ENCODE measurements at regions not wholly inside any gene's neighbourhood (a gene's known extent, or its start where the extent isn't known, plus 50 kb on each side); places are given as distances from the start of the nearest gene placed in this dataset.
"Not testable (repeated sequence)": the region's sequence is repeated elsewhere in the genome, so short reads cannot be mapped to it uniquely, and the experiment has no call there.

DNA sequence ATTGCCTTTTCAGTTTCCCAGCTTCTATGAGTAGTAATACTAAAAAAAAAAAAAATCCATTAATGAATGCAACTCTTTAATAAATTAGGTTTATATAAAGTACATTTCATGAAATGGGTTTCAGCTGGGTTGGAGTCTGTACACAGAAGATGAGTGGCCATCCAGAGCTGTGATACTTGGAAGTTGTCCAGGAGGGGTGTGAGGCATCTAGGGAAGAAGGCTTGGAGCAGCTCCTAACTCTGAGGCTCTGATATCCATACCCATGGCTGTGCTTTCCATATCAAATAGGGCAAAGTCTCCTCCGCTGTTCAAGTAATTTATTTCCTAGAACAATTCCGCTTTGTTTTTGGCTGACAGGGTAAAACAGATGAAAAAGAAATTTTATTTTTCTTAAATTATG is 423.3 kb upstream of the TENM3 start:
- no peak for DNase-seq (ENCODE audit: low spot score)

DNA sequence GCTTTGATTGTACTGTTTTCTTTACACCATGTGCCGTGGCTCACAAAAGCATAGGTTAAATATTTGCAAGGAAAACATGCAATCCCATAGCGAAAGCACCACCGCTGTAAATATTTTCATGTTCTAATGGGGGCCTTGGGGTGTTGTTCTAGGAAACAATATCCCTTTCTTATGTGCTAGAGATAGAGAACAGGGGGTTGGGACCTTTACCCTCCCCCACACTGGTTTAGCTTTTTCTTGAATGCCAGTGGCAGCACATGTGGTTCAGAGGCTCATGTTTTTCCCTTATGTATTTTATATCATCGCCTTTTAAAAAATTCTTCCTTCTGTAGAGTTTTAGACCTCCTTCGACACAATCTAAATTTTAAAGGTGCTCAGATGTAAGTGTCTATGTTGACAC is 422.6 kb upstream of the TENM3 start:
- DNase-seq (ENCODE audit: low spot score) = no peak

- no peak for DNase-seq (ENCODE audit: low spot score)
Observed at GRCh38 chr4:181821039-181822004, 421.9 kb upstream of the TENM3 start.

DNA sequence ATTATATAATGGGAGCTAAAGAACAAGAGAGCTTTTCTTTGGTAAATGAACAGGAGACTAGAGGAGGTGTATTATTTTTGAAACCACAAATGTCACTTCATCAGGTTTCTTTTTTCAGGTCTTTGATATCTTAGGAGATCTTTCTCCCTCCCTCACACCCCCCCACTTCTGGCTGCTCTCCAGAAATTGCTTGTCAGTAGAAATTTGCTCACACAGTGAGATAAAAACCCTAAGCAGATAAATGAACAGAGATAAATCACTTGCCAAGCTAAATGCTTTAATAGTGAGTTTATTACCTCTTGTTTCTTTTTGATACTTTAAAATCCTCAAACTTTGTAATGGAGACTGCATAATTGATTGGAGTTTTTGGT is 421.2 kb upstream of the TENM3 start:
- no peak for DNase-seq (ENCODE audit: low spot score)

DNA sequence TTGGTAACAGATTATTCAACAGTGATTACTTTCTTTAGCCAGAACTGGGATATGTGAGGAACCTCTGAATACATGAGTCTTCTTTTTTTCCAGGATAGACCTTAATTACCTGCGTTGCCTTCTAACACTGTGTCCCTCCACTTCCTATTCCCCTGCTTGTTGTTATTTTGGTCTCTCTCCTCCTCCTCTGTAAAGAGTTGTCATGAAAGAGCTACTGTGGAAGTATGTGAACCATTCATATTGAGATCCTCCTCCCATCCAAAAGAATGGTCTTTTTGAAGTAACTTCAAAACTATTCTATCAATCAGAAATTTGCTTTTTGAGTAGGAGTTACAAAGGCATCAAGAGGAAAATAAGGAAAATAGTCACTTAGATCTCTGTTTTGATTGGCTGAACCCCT is 420.0 kb upstream of the TENM3 start:
- DNase-seq (ENCODE audit: low spot score) = no peak

DNA sequence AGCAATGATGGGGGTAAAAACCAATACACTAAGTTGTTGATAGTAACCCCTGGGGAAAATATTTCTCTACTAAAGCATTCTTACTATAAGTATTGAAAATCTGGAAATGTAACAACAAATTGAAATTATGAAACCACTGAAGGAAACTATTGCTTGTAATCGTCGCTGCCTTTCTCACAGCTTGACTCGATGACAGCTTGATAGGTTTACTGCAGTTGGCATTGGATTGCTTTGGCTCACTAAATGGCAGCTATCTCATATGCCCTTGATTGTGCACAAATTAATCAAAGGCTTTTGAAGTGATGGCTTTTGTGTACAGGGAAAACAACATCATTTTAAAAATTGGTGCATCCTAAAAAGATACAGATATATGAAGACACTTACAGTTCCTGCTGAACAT is 419.6 kb upstream of the TENM3 start:
- no peak for DNase-seq (ENCODE audit: low spot score)

- no peak for DNase-seq (ENCODE audit: low spot score)
Observed at GRCh38 chr4:181825564-181825963, 417.6 kb upstream of the TENM3 start.

DNA sequence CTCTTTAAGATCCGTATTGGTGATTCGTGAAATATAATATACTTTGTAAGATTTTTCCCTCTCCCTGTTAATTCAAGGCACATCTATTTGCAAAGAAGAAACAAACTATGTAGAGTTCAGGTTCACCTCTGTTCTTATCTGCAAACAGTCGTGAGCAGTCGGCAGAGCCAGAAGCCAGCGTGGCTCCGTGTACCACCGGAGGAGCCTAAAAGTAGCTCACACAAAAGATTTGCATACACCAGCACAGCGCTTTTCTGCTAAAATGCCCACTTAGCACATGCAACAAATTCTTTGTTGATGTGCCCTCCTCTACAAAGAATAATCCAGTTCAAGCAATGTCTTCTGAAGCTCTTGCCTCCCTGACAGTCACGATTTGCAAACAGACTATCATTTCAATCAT is 416.0 kb upstream of the TENM3 start:
- no peak for DNase-seq (ENCODE audit: low spot score)

DNA sequence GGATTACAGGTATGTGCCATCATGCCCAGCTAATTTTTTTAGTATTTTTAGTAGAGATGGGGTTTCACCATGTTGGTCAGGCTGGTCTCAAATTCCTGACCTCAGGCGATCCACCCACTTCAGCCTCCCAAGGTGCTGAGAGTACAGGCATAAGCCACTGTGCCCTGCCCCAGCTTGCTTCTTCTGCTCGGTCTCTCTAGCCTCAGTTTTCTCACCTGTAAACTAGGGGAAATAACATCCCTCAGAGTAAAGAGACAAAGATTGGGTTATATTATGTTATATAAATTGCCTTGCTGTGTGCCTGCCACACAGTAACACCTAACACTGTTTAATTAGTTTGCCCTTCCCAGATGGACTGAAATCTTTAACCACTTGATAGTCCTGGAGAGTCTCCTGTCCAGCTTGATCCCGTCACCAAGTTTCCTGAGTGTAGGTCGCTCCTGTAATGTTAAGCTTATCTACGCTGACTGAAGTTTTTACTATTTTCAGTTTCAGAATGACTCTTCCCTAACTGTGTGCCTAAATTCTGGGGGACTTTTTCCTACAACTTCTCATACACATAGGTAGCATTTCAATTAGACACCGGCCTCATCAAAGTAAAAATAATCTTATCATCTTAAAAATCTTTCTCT is 412.7 kb upstream of the TENM3 start:
- no peak for DNase-seq (ENCODE audit: low spot score)

GRCh38 chr4:181834071-181834470 is 409.1 kb upstream of the TENM3 start:
- DNase-seq (ENCODE audit: low spot score) = no peak

GRCh38 chr4:181835348-181835747 is 407.9 kb upstream of the TENM3 start:
- DNase-seq (ENCODE audit: low spot score) = no peak

DNA sequence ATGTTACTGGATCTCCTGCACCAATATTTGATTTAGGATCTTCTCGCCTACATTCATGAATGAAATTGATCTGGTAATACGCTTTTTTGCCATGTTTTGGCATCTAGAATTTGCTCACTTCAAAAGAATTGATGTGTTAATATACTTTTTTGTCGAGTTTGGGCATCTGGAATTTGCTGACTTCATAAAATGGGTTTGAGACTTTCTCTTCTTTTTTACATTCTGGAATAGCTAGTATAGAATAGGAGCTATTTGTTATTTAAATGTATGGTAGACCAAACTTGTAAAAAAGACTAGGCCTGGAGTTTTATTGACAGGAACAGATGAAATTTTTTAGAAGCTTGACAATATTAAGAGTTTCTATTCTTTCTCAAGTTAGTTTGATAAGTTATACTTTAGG is 404.9 kb upstream of the TENM3 start:
- DNase-seq (ENCODE audit: low spot score) = no peak

- DNase-seq (ENCODE audit: low spot score) = not testable (repeated sequence)
Observed at GRCh38 chr4:181843797-181844196, 399.4 kb upstream of the TENM3 start.

GRCh38 chr4:181845617-181846016 is 397.6 kb upstream of the TENM3 start:
- no peak for DNase-seq (ENCODE audit: low spot score)

GRCh38 chr4:181846934-181847333 is 396.3 kb upstream of the TENM3 start:
- DNase-seq (ENCODE audit: low spot score) = no peak

- DNase-seq (ENCODE audit: low spot score) = no peak
Observed at GRCh38 chr4:181848357-181848756, 394.8 kb upstream of the TENM3 start.

DNA sequence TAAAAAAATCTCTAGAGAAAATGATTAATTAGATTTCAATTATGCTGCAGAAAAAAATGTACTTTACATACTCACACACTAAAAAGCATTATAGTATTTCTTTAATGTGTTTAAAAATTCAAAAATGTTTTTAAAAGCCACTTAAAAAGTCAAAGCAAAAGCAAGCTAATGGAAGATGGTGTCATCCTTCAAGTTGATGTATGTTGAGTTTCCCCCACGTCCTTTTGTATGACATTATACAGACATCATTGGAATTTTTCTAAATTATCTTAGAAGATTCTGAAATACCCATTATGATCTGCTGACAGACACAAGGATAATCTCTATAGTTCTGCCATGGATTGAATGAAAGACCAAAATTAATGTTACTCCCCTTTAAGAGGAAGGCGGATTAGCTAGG is 393.7 kb upstream of the TENM3 start:
- DNase-seq (ENCODE audit: low spot score) = no peak

DNA sequence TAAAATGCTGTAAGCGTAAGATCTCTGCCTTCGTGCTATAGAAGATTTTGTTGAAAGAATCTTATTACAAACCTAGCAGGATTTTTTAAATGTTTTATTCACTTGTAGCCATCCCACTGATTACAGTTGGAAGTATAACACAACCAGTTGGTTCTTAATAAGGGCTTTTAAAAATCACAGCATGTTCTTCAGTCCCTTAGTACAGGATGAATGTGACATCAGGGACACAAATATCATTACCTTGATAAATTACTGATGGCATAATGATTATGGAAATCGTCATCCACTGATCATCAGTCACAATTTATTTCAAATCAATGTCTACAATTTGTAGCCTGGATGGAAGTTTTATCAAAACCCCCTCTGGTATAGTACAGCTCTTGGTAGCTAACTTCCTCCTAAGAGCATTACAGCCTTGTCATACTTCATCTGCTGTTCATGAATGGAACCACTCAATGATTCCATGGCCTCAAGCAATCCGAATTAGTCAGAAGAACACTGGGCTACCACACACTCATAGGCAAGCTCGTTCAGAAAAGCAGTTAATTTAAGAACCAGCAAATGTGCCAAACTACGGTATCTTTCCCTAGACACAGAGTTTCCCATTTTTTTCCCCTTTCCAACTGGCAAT is 389.2 kb upstream of the TENM3 start:
- no peak for DNase-seq (ENCODE audit: low spot score)

DNA sequence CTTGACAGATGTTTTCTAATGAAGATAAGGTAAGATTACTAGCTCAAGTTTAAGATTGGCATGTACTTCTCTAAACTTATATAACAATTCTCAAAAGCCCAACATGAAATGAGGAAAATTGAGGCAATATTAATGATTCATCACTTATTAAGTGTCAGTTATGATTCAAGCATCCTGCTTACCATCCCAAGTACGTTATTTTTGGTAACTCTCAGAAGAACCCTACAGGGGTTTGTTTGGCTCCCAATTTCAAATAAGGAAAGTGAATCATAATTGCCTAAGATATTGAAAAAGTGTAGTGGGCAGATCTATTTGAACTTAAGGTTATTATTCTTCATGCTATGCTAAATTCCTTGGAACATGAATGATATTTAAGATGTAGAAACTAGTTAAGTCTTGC is 387.9 kb upstream of the TENM3 start:
- DNase-seq (ENCODE audit: low spot score) = no peak

- DNase-seq (ENCODE audit: low spot score) = not testable (repeated sequence)
Observed at GRCh38 chr4:181857471-181857870, 385.7 kb upstream of the TENM3 start.

GRCh38 chr4:181858741-181859140 is 384.5 kb upstream of the TENM3 start:
- no peak for DNase-seq (ENCODE audit: low spot score)

DNA sequence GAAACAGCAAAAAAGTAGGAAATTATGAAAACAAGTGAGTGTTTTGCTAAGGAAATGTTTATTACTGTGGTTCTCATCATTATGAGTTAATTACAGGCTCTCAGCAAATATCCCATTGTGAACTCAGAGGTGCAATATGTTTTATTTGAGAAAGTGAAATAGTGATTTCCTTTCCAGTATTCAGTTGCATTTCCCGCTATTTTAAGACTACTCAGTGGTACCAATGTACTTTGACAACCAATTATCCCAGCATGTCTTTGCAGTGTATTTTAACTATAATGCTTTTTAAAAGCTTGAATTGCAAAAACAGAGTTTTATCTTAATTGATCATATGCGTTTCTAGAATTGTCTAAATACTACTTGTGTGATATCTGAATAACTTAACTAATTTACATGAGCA is 383.8 kb upstream of the TENM3 start:
- no peak for DNase-seq (ENCODE audit: low spot score)

- no peak for DNase-seq (ENCODE audit: low spot score)
Observed at GRCh38 chr4:181860157-181860556, 383.0 kb upstream of the TENM3 start.
